ENCODE measurements at regions not wholly inside any gene's neighbourhood (a gene's known extent, or its start where the extent isn't known, plus 50 kb on each side); places are given as distances from the start of the nearest gene placed in this dataset.

DNA sequence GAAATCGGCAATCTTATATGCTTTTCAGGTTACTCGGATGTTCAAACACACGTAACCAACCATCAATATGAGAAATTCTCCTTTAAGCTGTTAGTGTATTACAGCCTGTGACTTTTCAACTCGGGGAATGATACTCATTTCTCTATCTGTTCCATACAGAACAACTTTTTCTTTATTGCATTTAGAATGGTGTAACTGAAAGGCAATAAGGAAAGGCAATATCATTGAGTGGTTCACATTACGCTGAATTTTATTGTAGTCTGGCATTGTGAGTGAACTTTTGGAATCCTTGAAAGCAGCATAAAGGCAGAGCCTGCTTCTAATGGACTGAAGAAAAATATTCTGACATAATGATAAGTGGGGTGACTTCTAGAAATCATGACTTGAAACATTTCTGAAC, 54.4 kb upstream of the MEF2C start:
- no peak overlapping the region for H2AK5ac ChIP-seq (ENCODE audit: low read depth, low read length)
- no peaks in the 10 kb centered on the region for H4K20me1 ChIP-seq (ENCODE audit: insufficient read depth, low read length)
- no peak for TF ChIP-seq CEBPB (IDR thresholded peaks at IDR 0.05; ENCODE audit: low read depth, low read length)
- TF ChIP-seq BHLHE40 (IDR thresholded peaks at IDR 0.05; ENCODE audit: low read depth, low read length) = no peak
- TF ChIP-seq RCOR1 (IDR thresholded peaks at IDR 0.05; ENCODE audit: insufficient replicate concordance, low read length) = no peak
- TF ChIP-seq RFX5 (IDR thresholded peaks at IDR 0.05; ENCODE audit: low read depth, low read length) = no peak
- no peak for TF ChIP-seq NFE2L2 (IDR thresholded peaks at IDR 0.05; ENCODE audit: low read depth, low read length)
- no peak for TF ChIP-seq FOS (IDR thresholded peaks at IDR 0.05; ENCODE audit: low read depth, low read length)
- no peak for TF ChIP-seq SMC3 (IDR thresholded peaks at IDR 0.05; ENCODE audit: low read depth, low read length)
- TF ChIP-seq CHD1 (IDR thresholded peaks at IDR 0.05; ENCODE audit: low read depth, low read length) = no peak
- no peak for TF ChIP-seq RAD21 (IDR thresholded peaks at IDR 0.05; ENCODE audit: low read length)
- TF ChIP-seq MXI1 (IDR thresholded peaks at IDR 0.05; ENCODE audit: borderline replicate concordance, low read depth, low read length) = no peak
- TF ChIP-seq CTCF (conservative IDR thresholded peaks at IDR 0.05; ENCODE audit: low read depth, low read length) = no peak
- no peak for TF ChIP-seq MAZ (IDR thresholded peaks at IDR 0.05; ENCODE audit: borderline replicate concordance, low read depth, low read length)
- TF ChIP-seq POLR2A (IDR thresholded peaks at IDR 0.05; ENCODE audit: low read depth, low read length) = no peak
- TF ChIP-seq MAFK (IDR thresholded peaks at IDR 0.05; ENCODE audit: low read depth, low read length) = no peak
- TF ChIP-seq USF2 (IDR thresholded peaks at IDR 0.05; ENCODE audit: low read depth, low read length) = no peak
- no peak overlapping the region for H4K5ac ChIP-seq (ENCODE audit: low read depth, low read length)
- peaks cover 8% of the 10 kb centered on the region for H3K9me1 ChIP-seq (ENCODE audit: insufficient read depth, low read length)
- no peak overlapping the region for H4K8ac ChIP-seq (ENCODE audit: low read depth in 2 of 2, low read length in 2 of 2)
- no peak overlapping the region for H2BK120ac ChIP-seq (ENCODE audit: low read depth, low read length)
- no peaks in the 10 kb centered on the region for H3K27me3 ChIP-seq (ENCODE audit: control insufficient read depth, insufficient read depth, low read length)
- H3K36me3 ChIP-seq (ENCODE audit: control insufficient read depth, insufficient read depth, low read length) = no peaks in the 10 kb centered on the region
- ChIA-PET POLR2A (ENCODE audit: unreplicated experiment) (no interaction called here), CTCF (no interaction called here)
- no peak overlapping the region for H2AFZ ChIP-seq (replicated peaks; ENCODE audit: low read length, poor library complexity)
- no peak overlapping the region for H3K4ac ChIP-seq (ENCODE audit: low read depth, low read length)
- no peak overlapping the region for H2BK15ac ChIP-seq (ENCODE audit: low read depth, low read length)
- DNase-seq (no peak), ATAC-seq (ENCODE audit: low read depth) (no peak)
- no peak overlapping the region for H3K56ac ChIP-seq (ENCODE audit: extremely low read depth, insufficient read depth, low read length)
- no peaks in the 10 kb centered on the region for H3K9me3 ChIP-seq (ENCODE audit: control insufficient read depth, insufficient read depth, low read length)
- no CpG with 5 or more reads among the region's 5 CpGs for WGBS, 2 experiments (ENCODE audit: extremely low coverage in 2 of 2, insufficient read length in 1 of 2)
- no peak overlapping the region for H3K27ac ChIP-seq (ENCODE audit: insufficient read depth, low read length)
- H3K79me1 ChIP-seq (ENCODE audit: low read depth in 1 of 2, low read length in 2 of 2) = no peaks in the 10 kb centered on the region
- no peak overlapping the region for H2BK5ac ChIP-seq (ENCODE audit: low read depth, low read length, poor library complexity, severe bottlenecking)
- H2AK9ac ChIP-seq (replicated peaks; ENCODE audit: low read depth, low read length, poor library complexity) = no peak overlapping the region
- in situ Hi-C loops (cut with MboI; ENCODE audit: low sequenced_read_pairs) = no loop called here
- no peak overlapping the region for H3K23ac ChIP-seq (ENCODE audit: low read depth, low read length)
- no peak overlapping the region for H2BK20ac ChIP-seq (ENCODE audit: low read depth, low read length)
- dilution Hi-C loops (cut with HindIII; ENCODE audit: low sequenced_read_pairs, unreplicated experiment) = no loop called here
- no TSS peak for BruUV-seq (replicated peaks)
- H3K4me1 ChIP-seq (ENCODE audit: control insufficient read depth, insufficient read depth, low read length) = peaks cover 6% of the 10 kb centered on the region
- H3K14ac ChIP-seq (replicated peaks; ENCODE audit: low read depth, low read length) = no peak overlapping the region
- H3K4me2 ChIP-seq (ENCODE audit: low read depth, low read length) = no peak overlapping the region
- no peak overlapping the region for H3K9ac ChIP-seq (ENCODE audit: low read depth, low read length)
- H4K91ac ChIP-seq (ENCODE audit: insufficient read depth, low read depth, low read length) = no peak overlapping the region
- no peak overlapping the region for H3K18ac ChIP-seq (ENCODE audit: low read depth, low read length)
- no peak overlapping the region for H3K4me3 ChIP-seq (ENCODE audit: insufficient read depth, low read depth, low read length)
- intact Hi-C loops (cut with micrococcal nuclease) = no loop called here
